Lung (tissue), 11 donors: ENCODE measurements at regions not wholly inside any gene's neighbourhood (a gene's known extent, or its start where the extent isn't known, plus 50 kb on each side); places are given as distances from the start of the nearest gene placed in this dataset.

Source experiments
- ATAC-seq: fragments of 200-7000 bp; cut with Tn5 transposase; one replicate; pipeline ENCODE4 v1.9.1; 2020; ENCODE audit warnings: moderate number of reproducible peaks; ENCODE audit not compliant: insufficient read depth, low FRiP score
- DNase-seq, 3 donors: peaks; one replicate each; pipeline ENCODE4 v3.0.0-alpha.2; 2013 to 2017
- H3K27ac ChIP-seq, 2 donors: one replicate each; pipeline ENCODE4 v1.5.1; 2013; ENCODE audit warnings: mild to moderate bottlenecking in 2 of 2, moderate library complexity in 2 of 2, control low read depth in 1 of 2, inconsistent platforms in 1 of 2, low read depth in 1 of 2, low read length in 1 of 2
- H3K27me3 ChIP-seq, 3 donors: one replicate each; pipeline ENCODE4 v1.5.1; 2013; ENCODE audit warnings: low read length in 2 of 3; ENCODE audit not compliant: control insufficient read depth in 3 of 3, insufficient read depth in 3 of 3
- H3K36me3 ChIP-seq, 4 donors: one replicate each; pipeline ENCODE4 v1.5.1; 2013; ENCODE audit warnings: low read length in 4 of 4, mild to moderate bottlenecking in 1 of 4, moderate library complexity in 1 of 4; ENCODE audit not compliant: control insufficient read depth in 4 of 4, insufficient read depth in 4 of 4
- H3K4me1 ChIP-seq, 5 donors: one replicate each; pipeline ENCODE4 v1.5.1; 2013; ENCODE audit warnings: low read length in 5 of 5, mild to moderate bottlenecking in 2 of 5, moderate library complexity in 1 of 5; ENCODE audit not compliant: control insufficient read depth in 5 of 5, insufficient read depth in 5 of 5
- H3K4me3 ChIP-seq: one replicate; pipeline ENCODE4 v1.5.1; 2013; ENCODE audit warnings: mild to moderate bottlenecking, control low read depth, moderate library complexity
- H3K9ac ChIP-seq, 2 donors: one replicate each; pipeline ENCODE4 v1.5.1; 2013; ENCODE audit warnings: low read length in 2 of 2, control low read depth in 1 of 2; ENCODE audit not compliant: insufficient read depth in 1 of 2
- H3K9me3 ChIP-seq, 4 donors: one replicate each; pipeline ENCODE4 v1.5.1; 2013; ENCODE audit warnings: low read length in 3 of 4, mild to moderate bottlenecking in 1 of 4, moderate library complexity in 1 of 4; ENCODE audit not compliant: control insufficient read depth in 4 of 4, insufficient read depth in 3 of 4
- CTCF ChIP-seq: IDR thresholded peaks from 2 replicates; pipeline ENCODE4 v1.5.1; 2012; ENCODE audit warnings: mild to moderate bottlenecking; ENCODE audit errors: control extremely low read depth, extremely low read depth
- WGBS, 2 donors: extraction: QIAGEN DNeasy Blood & Tissue Kit; methylation state at CpG; one replicate each; pipeline ENCODE4 v1.1.7; 2013; 5-methylcytosine and 5-hydroxymethylcytosine counted together
- donor health status: control.
- donor health status: control.
- donor health status: Bipolar disorder and iron deficiency.
- donor health status: healthy.
- donor health status: DM: yes; HTN: yes; CAD: no.

- Histone ChIP-seq H3K27me3 (no peaks in the 10 kb centered on the region), H3K36me3 (no peaks in the 10 kb centered on the region), H3K4me3 (no peak overlapping the region), H3K27ac (no peak overlapping the region), H3K4me1 (no peaks in the 10 kb centered on the region), H3K9me3 (peaks cover 0 to 4% (median 0%) of the 10 kb centered on the region in 4 donors), H3K9ac (no peak overlapping the region)
- TF ChIP-seq CTCF: no peak
- ATAC-seq (no peak), DNase-seq (no peak)
These were observed 163.3 kb upstream of the USP38 start for GRCh38 chr4:143021384-143021783.

- no peaks in the 10 kb centered on the region for H3K27me3 ChIP-seq
- ATAC-seq: no peak
- no peak overlapping the region for H3K4me3 ChIP-seq
- H3K9ac ChIP-seq: no peak overlapping the region
- peaks cover 0 to 4% (median 0%) of the 10 kb centered on the region in 4 donors for H3K9me3 ChIP-seq
- TF ChIP-seq CTCF: no peak
- H3K4me1 ChIP-seq: no peaks in the 10 kb centered on the region
- no peak for DNase-seq
- no peak overlapping the region for H3K27ac ChIP-seq
- no peaks in the 10 kb centered on the region for H3K36me3 ChIP-seq
These were observed 161.3 kb upstream of the USP38 start for GRCh38 chr4:143023239-143023918.

GRCh38 chr4:143025081-143025704 is 159.5 kb upstream of the USP38 start:
- peak in 2 of 3 donors; percentile 52 to 54 for DNase-seq
- H3K9me3 ChIP-seq: peaks cover 0 to 7% (median 0%) of the 10 kb centered on the region in 4 donors
- H3K4me3 ChIP-seq: no peak overlapping the region
- H3K27me3 ChIP-seq: no peaks in the 10 kb centered on the region
- TF ChIP-seq CTCF: no peak
- WGBS, 2 donors: 53 to 66% methylated on average over 3 of the region's 3 CpGs
- H3K36me3 ChIP-seq: no peaks in the 10 kb centered on the region
- ATAC-seq: no peak
- no peak overlapping the region for H3K27ac ChIP-seq
- no peak overlapping the region for H3K9ac ChIP-seq
- no peaks in the 10 kb centered on the region for H3K4me1 ChIP-seq
